Activated naive CD8-positive, alpha-beta T cell (primary cell): ENCODE measurements at regions not wholly inside any gene's neighbourhood (a gene's known extent, or its start where the extent isn't known, plus 50 kb on each side); places are given as distances from the start of the nearest gene placed in this dataset.
A peak's percentile ranks its signal among the peaks of the same experiment; 100 is the strongest.

Experiments used
- H3K27ac Mint-ChIP-seq: one replicate; pipeline ENCODE4 v1.8.0; 2021; ENCODE audit warnings: mixed read lengths
- H3K27me3 Mint-ChIP-seq: one replicate; pipeline ENCODE4 v1.8.0; 2021; ENCODE audit warnings: mixed read lengths
- H3K36me3 Mint-ChIP-seq: one replicate; pipeline ENCODE4 v1.8.0; 2021; ENCODE audit warnings: mixed read lengths
- H3K4me1 Mint-ChIP-seq: one replicate; pipeline ENCODE4 v1.8.0; 2021; ENCODE audit warnings: low read depth, mixed read lengths
- H3K4me3 Mint-ChIP-seq: one replicate; pipeline ENCODE4 v1.8.0; 2021; ENCODE audit warnings: mild to moderate bottlenecking, mixed read lengths
- H3K9me3 Mint-ChIP-seq: one replicate; pipeline ENCODE4 v1.8.0; 2021; ENCODE audit warnings: low read depth, mixed read lengths

- Mint-ChIP-seq H3K4me1 (peaks cover 27% of the 10 kb centered on the region), H3K27me3 (no peaks in the 10 kb centered on the region), H3K36me3 (no peaks in the 10 kb centered on the region), H3K9me3 (no peaks in the 10 kb centered on the region), H3K4me3 (no peak overlapping the region), H3K27ac (no peak overlapping the region)
Observed at GRCh38 chr12:3968523-3968922, 95.3 kb upstream of the PARP11 start.

- no peaks in the 10 kb centered on the region for H3K9me3 Mint-ChIP-seq
- no peak overlapping the region for H3K27ac Mint-ChIP-seq
- no peaks in the 10 kb centered on the region for H3K36me3 Mint-ChIP-seq
- peaks cover 27% of the 10 kb centered on the region for H3K4me1 Mint-ChIP-seq
- H3K27me3 Mint-ChIP-seq, result no peaks in the 10 kb centered on the region
- H3K4me3 Mint-ChIP-seq, result no peak overlapping the region
Observed at GRCh38 chr12:3967556-3968160, 94.5 kb upstream of the PARP11 start.

- H3K27ac Mint-ChIP-seq, result no peak overlapping the region
- no peak overlapping the region for H3K4me3 Mint-ChIP-seq
- H3K9me3 Mint-ChIP-seq, result no peaks in the 10 kb centered on the region
- H3K27me3 Mint-ChIP-seq, result no peaks in the 10 kb centered on the region
- peaks cover 26% of the 10 kb centered on the region for H3K4me1 Mint-ChIP-seq
- no peaks in the 10 kb centered on the region for H3K36me3 Mint-ChIP-seq
Observed at GRCh38 chr12:3966376-3966775, 93.2 kb upstream of the PARP11 start.

- H3K27me3 Mint-ChIP-seq, result no peaks in the 10 kb centered on the region
- no peaks in the 10 kb centered on the region for H3K36me3 Mint-ChIP-seq
- H3K4me3 Mint-ChIP-seq, result no peak overlapping the region
- no peak overlapping the region for H3K27ac Mint-ChIP-seq
- H3K4me1 Mint-ChIP-seq, result peaks cover 23% of the 10 kb centered on the region
- H3K9me3 Mint-ChIP-seq, result no peaks in the 10 kb centered on the region
Observed at GRCh38 chr12:3965046-3965445, 91.8 kb upstream of the PARP11 start.

- Mint-ChIP-seq H3K4me1 (peaks cover 23% of the 10 kb centered on the region), H3K9me3 (no peaks in the 10 kb centered on the region), H3K4me3 (no peak overlapping the region), H3K27ac (no peak overlapping the region), H3K36me3 (no peaks in the 10 kb centered on the region), H3K27me3 (no peaks in the 10 kb centered on the region)
Observed at GRCh38 chr12:3964439-3964838, 91.2 kb upstream of the PARP11 start.

- Mint-ChIP-seq H3K4me1 (peaks cover 23% of the 10 kb centered on the region), H3K27ac (peak overlapping the region; percentile 70), H3K36me3 (no peaks in the 10 kb centered on the region), H3K4me3 (peak overlapping the region; percentile 45), H3K9me3 (no peaks in the 10 kb centered on the region), H3K27me3 (no peaks in the 10 kb centered on the region)
Observed at GRCh38 chr12:3962631-3963483, 89.7 kb upstream of the PARP11 start.

- Mint-ChIP-seq H3K4me1 (peaks cover 22% of the 10 kb centered on the region), H3K4me3 (no peak overlapping the region), H3K36me3 (no peaks in the 10 kb centered on the region), H3K27me3 (no peaks in the 10 kb centered on the region), H3K27ac (no peak overlapping the region), H3K9me3 (no peaks in the 10 kb centered on the region)
Observed at GRCh38 chr12:3961591-3961990, 88.4 kb upstream of the PARP11 start.

GRCh38 chr12:3959799-3960560 is 86.8 kb upstream of the PARP11 start:
- H3K27ac Mint-ChIP-seq, result no peak overlapping the region
- H3K4me3 Mint-ChIP-seq, result no peak overlapping the region
- no peaks in the 10 kb centered on the region for H3K9me3 Mint-ChIP-seq
- peaks cover 22% of the 10 kb centered on the region for H3K4me1 Mint-ChIP-seq
- no peaks in the 10 kb centered on the region for H3K27me3 Mint-ChIP-seq
- no peaks in the 10 kb centered on the region for H3K36me3 Mint-ChIP-seq

- H3K4me3 Mint-ChIP-seq, result no peak overlapping the region
- no peaks in the 10 kb centered on the region for H3K27me3 Mint-ChIP-seq
- H3K27ac Mint-ChIP-seq, result no peak overlapping the region
- no peaks in the 10 kb centered on the region for H3K36me3 Mint-ChIP-seq
- no peaks in the 10 kb centered on the region for H3K9me3 Mint-ChIP-seq
- H3K4me1 Mint-ChIP-seq, result peaks cover 22% of the 10 kb centered on the region
Observed at GRCh38 chr12:3958534-3958933, 85.3 kb upstream of the PARP11 start.

GRCh38 chr12:3951380-3952135 is 78.4 kb upstream of the PARP11 start:
- Mint-ChIP-seq H3K4me1 (peaks cover 52% of the 10 kb centered on the region), H3K27me3 (no peaks in the 10 kb centered on the region), H3K27ac (peak overlapping the region; percentile 89), H3K9me3 (peaks cover 6% of the 10 kb centered on the region), H3K36me3 (peaks cover 6% of the 10 kb centered on the region), H3K4me3 (peak overlapping the region; percentile 62)

- H3K36me3 Mint-ChIP-seq, result peaks cover 11% of the 10 kb centered on the region
- peaks cover 12% of the 10 kb centered on the region for H3K9me3 Mint-ChIP-seq
- H3K27me3 Mint-ChIP-seq, result no peaks in the 10 kb centered on the region
- peak overlapping the region; percentile 89 for H3K27ac Mint-ChIP-seq
- peaks cover 59% of the 10 kb centered on the region for H3K4me1 Mint-ChIP-seq
- peak overlapping the region; percentile 33 for H3K4me3 Mint-ChIP-seq
Observed at GRCh38 chr12:3950714-3951320, 77.6 kb upstream of the PARP11 start.

GRCh38 chr12:3947781-3948180 is 74.6 kb upstream of the PARP11 start:
- peaks cover 11% of the 10 kb centered on the region for H3K36me3 Mint-ChIP-seq
- H3K4me1 Mint-ChIP-seq, result peaks cover 65% of the 10 kb centered on the region
- H3K9me3 Mint-ChIP-seq, result peaks cover 12% of the 10 kb centered on the region
- peak overlapping the region; percentile 52 for H3K4me3 Mint-ChIP-seq
- H3K27ac Mint-ChIP-seq, result peak overlapping the region; percentile 77
- H3K27me3 Mint-ChIP-seq, result no peaks in the 10 kb centered on the region

- Mint-ChIP-seq H3K4me1 (peaks cover 50% of the 10 kb centered on the region), H3K9me3 (peaks cover 12% of the 10 kb centered on the region), H3K36me3 (peaks cover 11% of the 10 kb centered on the region), H3K27ac (no peak overlapping the region), H3K4me3 (no peak overlapping the region), H3K27me3 (no peaks in the 10 kb centered on the region)
Observed at GRCh38 chr12:3945671-3946070, 72.5 kb upstream of the PARP11 start.

- Mint-ChIP-seq H3K4me3 (no peak overlapping the region), H3K4me1 (peaks cover 40% of the 10 kb centered on the region), H3K27ac (no peak overlapping the region), H3K9me3 (peaks cover 11% of the 10 kb centered on the region), H3K36me3 (peaks cover 11% of the 10 kb centered on the region), H3K27me3 (no peaks in the 10 kb centered on the region)
Observed at GRCh38 chr12:3944620-3945019, 71.4 kb upstream of the PARP11 start.
